ENCODE measurements at regions not wholly inside any gene's neighbourhood (a gene's known extent, or its start where the extent isn't known, plus 50 kb on each side); places are given as distances from the start of the nearest gene placed in this dataset.

- no TSS peak for BruUV-seq (replicated peaks)
- H3K79me2 ChIP-seq (ENCODE audit: control insufficient read depth, insufficient read depth, low read length), result no peaks in the 10 kb centered on the region
- no peak overlapping the region for H3K27ac ChIP-seq (ENCODE audit: extremely low read depth, low read depth, low read length)
- no peak for DNase-seq (ENCODE audit: extremely low read depth in 1 of 4, low spot score in 3 of 4)
- POLR2A ChIA-PET, result no interaction called here
- no peak overlapping the region for H2AFZ ChIP-seq (ENCODE audit: low read depth, low read length)
- CTCF ChIA-PET (ENCODE audit: low intra/inter-chr PET ratio), result no interaction called here
- no peaks in the 10 kb centered on the region for H3K9me1 ChIP-seq (ENCODE audit: control insufficient read depth, insufficient read depth, low read length)
- TF ChIP-seq, protein P1, sequence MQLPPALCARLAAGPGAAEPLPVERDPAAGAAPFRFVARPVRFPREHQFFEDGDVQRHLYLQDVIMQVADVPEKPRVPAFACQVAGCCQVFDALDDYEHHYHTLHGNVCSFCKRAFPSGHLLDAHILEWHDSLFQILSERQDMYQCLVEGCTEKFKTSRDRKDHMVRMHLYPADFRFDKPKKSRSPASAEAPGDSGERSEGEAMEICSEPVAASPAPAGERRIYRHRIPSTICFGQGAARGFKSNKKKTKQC (CRISPR knock-in tag; IDR thresholded peaks at IDR 0.05), result no peak
- no peak for TF ChIP-seq RERE (CRISPR knock-in tag; IDR thresholded peaks at IDR 0.05; ENCODE audit: borderline replicate concordance)
- TF ChIP-seq SMAD3 (CRISPR knock-in tag; conservative IDR thresholded peaks at IDR 0.05), result no peak
- TF ChIP-seq ZNF212 (CRISPR knock-in tag; IDR thresholded peaks at IDR 0.05), result no peak
- TF ChIP-seq GABPB1 (CRISPR knock-in tag; IDR thresholded peaks at IDR 0.05), result no peak
- no peak for TF ChIP-seq U2AF2 (optimal IDR thresholded peaks at IDR 0.05; ENCODE audit: low read depth, low read length)
- TF ChIP-seq POLR2B (IDR thresholded peaks at IDR 0.05; ENCODE audit: low read depth, partially characterized antibody), result no peak
- TF ChIP-seq ARID2 (IDR thresholded peaks at IDR 0.05), result no peak
- no peak for TF ChIP-seq KDM4B (IDR thresholded peaks at IDR 0.05; ENCODE audit: borderline replicate concordance in 2 of 2, low read depth in 1 of 2)
- no peak for TF ChIP-seq FOXM1 (IDR thresholded peaks at IDR 0.05; ENCODE audit: low read depth)
- TF ChIP-seq FOXM1 (CRISPR knock-in tag; IDR thresholded peaks at IDR 0.05; ENCODE audit: low read depth), result no peak
- no peak for TF ChIP-seq PHF8 (IDR thresholded peaks at IDR 0.05; ENCODE audit: borderline replicate concordance, low read length)
- TF ChIP-seq E2F8 (IDR thresholded peaks at IDR 0.05; ENCODE audit: low read depth, partially characterized antibody), result no peak
- TF ChIP-seq MYNN (IDR thresholded peaks at IDR 0.05), result no peak
- no peak for TF ChIP-seq MYNN (CRISPR knock-in tag; IDR thresholded peaks at IDR 0.05)
- H3K4me3 ChIP-seq, result no peak overlapping the region
- no peak overlapping the region for H3K4me2 ChIP-seq (ENCODE audit: insufficient read depth, low read length)
- H3K9me3 ChIP-seq (replicated peaks; ENCODE audit: control insufficient read depth, insufficient read depth, low read depth, low read length), result no peaks in the 10 kb centered on the region
- no peaks in the 10 kb centered on the region for H3K4me1 ChIP-seq (replicated peaks in 1 of 2; ENCODE audit: control insufficient read depth in 2 of 2, insufficient read depth in 2 of 2, low read length in 2 of 2)
- ATAC-seq, result no peak
- H4K20me1 ChIP-seq (replicated peaks; ENCODE audit: control insufficient read depth, insufficient read depth, low read length), result no peaks in the 10 kb centered on the region
- FAIRE-seq, result no peak
- H3K9ac ChIP-seq (ENCODE audit: insufficient read depth in 1 of 2, low read depth in 2 of 2, low read length in 2 of 2), result no peak overlapping the region
- H3K36me3 ChIP-seq (ENCODE audit: control insufficient read depth, insufficient read depth, low read length), result no peaks in the 10 kb centered on the region
- WGBS (ENCODE audit: insufficient coverage, low coverage, missing lambda C conversion rate), result 4% methylated on average over 2 of the region's 2 CpGs
- no peaks in the 10 kb centered on the region for H3K27me3 ChIP-seq (ENCODE audit: control insufficient read depth in 2 of 2, insufficient read depth in 2 of 2, low read length in 2 of 2)
- in situ Hi-C loops (cut with MboI), result no loop called here
- intact Hi-C loops (cut with micrococcal nuclease), result no loop called here
These were observed 523.9 kb upstream of the RGMA start for GRCh38 chr15:93612953-93613352.

Data from K562 (cell line).